G401 (cell line): ENCODE measurements at regions not wholly inside any gene's neighbourhood (a gene's known extent, or its start where the extent isn't known, plus 50 kb on each side); places are given as distances from the start of the nearest gene placed in this dataset.
"Not testable (repeated sequence)": the region's sequence is repeated elsewhere in the genome, so short reads cannot be mapped to it uniquely, and the experiment has no call there.

Source experiments
- DNase-seq: peaks from one replicate; pipeline ENCODE4 v3.0.0-alpha.2; 2015; ENCODE audit warnings: low spot score
- in situ Hi-C: cut with HindIII; loops from 2 replicates; pipeline ENCODE4 v1.10.0; 2016; ENCODE audit warnings: low sequenced_read_pairs, mixed read lengths

GRCh38 chr2:163914486-163914885 is 178.7 kb upstream of the FIGN start:
- in situ Hi-C loops, DNase-seq: not testable (repeated sequence)

DNA sequence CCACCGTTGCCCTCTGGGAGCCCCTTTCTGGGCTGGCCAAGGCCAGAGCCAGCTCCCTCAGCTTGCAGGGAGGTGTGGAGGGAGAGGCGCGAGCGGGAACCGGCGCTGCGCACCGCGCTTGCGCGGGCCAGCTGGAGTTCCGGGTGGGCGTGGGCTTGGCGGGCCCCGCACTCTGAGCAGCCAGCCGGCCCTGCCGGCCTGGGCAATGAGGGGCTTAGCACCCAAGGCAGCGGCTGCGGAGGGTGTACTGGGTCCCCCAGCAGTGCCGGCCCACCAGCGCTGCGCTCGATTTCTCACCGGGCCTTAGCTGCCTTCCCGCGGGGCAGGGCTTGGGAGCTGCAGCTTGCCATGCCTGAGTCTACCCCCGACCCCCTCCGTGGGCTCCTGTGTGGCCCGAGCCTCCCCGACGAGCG is 177.7 kb upstream of the FIGN start:
- DNase-seq, in situ Hi-C loops: not testable (repeated sequence)

DNA sequence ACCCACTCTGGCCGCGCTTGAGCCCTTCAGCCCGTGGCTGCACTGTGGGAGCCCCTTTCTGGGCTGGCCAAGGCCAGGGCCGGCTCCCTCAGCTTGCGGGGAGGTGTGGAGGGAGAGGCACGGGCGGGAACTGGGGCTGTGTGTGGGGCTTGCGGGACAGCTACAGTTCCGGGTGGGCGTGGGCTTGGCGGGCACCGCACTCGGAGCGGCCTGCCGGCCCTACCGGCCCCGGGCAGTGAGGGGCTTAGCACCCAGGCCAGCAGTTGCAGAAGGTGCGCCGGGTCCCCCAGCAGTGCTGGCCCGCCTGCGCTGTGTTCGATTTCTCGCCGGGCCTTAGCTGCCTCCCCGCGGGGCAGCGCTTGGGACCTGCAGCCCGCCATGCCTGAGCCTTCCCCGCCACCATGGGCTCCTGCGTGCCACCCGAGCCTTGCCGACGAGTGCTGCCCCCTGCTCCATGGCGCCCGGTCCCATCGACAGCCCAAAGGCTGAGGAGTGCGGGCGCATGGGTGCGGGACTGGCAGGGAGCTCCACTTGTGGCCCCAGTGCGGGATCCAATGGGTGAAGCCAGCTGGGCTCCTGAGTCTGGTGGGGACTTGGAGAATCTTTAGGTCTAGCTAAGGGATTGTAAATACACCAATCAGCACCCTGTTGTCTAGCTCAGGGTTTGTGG is 173.7 kb upstream of the FIGN start:
- in situ Hi-C loops: loop anchor here (5.0 kb wide), 1 partner anchor 73 kb away; no protein-coding TSS in a partner anchor
- no peak for DNase-seq

GRCh38 chr2:163906410-163906809 is 170.6 kb upstream of the FIGN start:
- in situ Hi-C loops: loop anchor here (5.0 kb wide), 1 partner anchor 76 kb away; no protein-coding TSS in a partner anchor
- DNase-seq: no peak

DNA sequence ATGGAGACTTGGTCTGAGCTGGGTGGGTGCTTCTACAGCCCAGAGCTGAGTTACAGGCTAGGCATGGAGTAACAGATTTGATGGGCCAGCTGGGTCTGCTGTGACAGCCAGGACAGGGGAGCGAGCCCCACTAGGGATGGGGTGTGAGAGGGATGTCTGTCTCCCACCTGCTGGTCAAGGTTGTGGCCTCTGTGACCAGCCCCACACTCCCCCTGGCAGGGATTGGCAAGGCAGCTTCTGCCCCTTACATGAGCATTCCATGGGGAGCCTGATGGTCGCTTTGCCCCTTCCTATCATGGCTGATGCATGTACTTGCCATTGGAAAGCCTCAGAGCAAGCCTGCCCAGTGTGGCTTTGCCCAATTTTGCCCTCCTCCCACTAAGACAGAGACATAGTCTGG is 162.0 kb upstream of the FIGN start:
- in situ Hi-C loops: no loop called here
- DNase-seq: no peak

- in situ Hi-C loops, DNase-seq: not testable (repeated sequence)
Observed at GRCh38 chr2:163893444-163893843, 157.6 kb upstream of the FIGN start.

GRCh38 chr2:163888591-163888990 is 152.8 kb upstream of the FIGN start:
- in situ Hi-C loops: no loop called here
- no peak for DNase-seq

DNA sequence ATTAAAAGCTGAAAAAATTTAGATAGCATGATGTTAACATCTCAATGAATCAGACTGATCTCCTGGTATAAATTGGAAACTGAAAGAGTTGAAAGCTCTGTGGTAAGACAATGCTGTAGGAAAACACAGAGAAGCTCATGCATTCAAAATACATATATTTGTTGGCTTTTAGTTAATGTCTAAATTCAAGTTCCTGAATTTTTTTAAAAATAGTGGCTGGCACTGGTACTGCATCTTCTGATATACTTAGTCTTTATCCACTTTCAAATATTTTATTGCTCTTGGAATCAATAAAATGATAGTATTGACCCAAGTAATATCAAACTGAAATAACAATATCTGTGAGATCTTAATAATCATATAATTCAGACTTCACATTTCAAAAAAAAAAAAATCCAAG is 151.4 kb upstream of the FIGN start:
- in situ Hi-C loops: no loop called here
- no peak for DNase-seq

DNA sequence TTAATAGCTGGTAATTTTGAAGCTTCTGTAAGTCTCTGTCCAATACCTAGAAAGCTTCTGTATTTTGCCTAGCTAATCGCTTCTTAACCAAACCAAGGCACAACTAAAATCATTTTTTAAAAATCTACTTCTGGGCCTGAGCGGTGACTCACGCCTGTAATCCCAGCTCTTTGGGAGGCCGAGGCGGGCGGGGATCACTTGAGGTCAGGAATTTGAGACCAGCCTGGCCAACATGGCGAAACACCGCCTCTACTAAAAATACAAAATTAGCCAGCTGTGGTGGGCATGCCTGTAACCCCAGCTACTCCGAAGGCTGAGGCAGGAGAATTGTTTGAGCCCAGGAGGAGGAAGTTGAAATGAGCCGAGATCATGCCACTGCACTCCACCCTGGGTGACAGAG is 148.6 kb upstream of the FIGN start:
- in situ Hi-C loops: no loop called here
- no peak for DNase-seq

DNA sequence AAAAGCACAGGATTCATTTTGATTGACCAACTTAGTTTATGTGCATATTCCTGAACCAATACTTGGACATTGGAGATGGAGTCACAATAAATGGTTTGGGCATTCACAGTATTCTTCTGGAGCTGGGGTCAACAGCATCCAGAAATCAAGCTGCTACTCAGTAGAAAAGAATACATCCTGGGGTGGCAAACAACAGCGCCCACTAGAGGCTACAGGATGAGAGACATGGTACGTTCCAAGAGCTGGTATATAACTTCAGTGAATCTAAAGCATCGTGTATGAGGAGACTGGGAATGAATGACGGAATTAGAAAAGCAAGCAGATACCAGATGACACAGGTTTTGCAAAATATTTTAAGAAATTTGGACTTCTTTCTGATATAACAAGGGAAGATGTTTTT is 142.9 kb upstream of the FIGN start:
- DNase-seq: peak; percentile 19
- in situ Hi-C loops: no loop called here

DNA sequence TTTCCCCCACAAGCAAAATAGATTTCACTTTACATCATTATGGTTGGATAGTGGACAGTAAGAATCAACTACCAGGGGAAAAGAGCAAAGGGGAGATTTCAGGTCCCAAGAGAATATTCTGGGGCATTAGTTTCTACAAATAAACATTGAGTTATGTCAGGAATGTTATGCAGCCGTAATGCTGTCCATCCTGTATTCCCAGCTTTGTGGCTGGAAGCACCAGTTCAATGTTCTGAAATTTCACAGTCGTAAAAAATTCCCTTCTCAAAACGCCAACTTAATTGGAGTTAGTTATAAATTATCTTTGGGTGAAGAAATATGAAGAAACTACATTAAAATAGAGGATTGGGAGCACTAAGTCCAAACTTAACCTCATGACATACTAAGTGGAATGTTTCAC is 141.5 kb upstream of the FIGN start:
- in situ Hi-C loops: no loop called here
- DNase-seq: no peak

DNA sequence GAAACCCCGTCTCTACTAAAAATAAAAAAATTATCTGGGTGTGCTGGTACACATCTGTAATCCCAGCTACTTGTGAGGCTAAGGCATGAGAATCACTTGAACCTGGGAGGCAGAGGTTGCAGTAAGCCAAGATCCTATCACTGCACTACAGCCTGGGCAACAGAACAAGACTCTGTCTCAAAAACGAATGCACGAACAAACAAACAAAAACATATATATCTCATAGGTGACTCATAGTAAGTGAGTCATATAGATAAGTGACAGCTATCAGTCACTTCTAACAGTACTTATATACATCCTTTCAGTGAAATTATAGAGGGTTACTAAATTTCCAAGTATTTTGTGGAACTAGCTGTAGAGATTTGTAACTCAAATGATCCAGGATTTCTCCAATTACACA is 127.3 kb upstream of the FIGN start:
- in situ Hi-C loops: no loop called here
- DNase-seq: no peak

GRCh38 chr2:163859951-163860350 is 124.1 kb upstream of the FIGN start:
- in situ Hi-C loops: no loop called here
- DNase-seq: no peak

GRCh38 chr2:163856941-163857340 is 121.1 kb upstream of the FIGN start:
- in situ Hi-C loops: no loop called here

DNA sequence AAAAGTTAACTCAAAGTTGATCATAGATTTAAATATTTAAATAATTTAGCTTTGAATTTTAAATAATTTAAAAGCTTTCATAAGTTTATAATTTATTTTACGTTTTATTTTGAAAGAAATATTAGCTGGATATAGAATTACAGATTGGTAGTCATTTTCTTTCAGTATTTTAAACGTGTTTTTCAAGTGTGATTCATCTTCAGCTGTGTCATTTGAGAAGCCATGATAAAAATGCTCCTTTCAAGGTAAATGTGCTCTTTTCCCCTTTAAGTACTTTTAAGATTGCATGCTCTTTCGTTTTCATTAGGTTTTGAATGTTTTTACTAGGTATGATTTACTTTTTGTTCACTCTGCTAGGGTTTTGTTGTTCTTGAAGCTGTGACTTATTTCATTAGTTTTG is 116.8 kb upstream of the FIGN start:
- DNase-seq: no peak
- in situ Hi-C loops: no loop called here

More at GRCh38 chr2:163856941-163857340, 121.1 kb upstream of the FIGN start:
- DNase-seq: no peak

- in situ Hi-C loops: no loop called here
- DNase-seq: no peak
Observed at GRCh38 chr2:163849756-163850435, 114.1 kb upstream of the FIGN start.

- no peak for DNase-seq
- in situ Hi-C loops: no loop called here
Observed at GRCh38 chr2:163838890-163839289, 103.1 kb upstream of the FIGN start.

DNA sequence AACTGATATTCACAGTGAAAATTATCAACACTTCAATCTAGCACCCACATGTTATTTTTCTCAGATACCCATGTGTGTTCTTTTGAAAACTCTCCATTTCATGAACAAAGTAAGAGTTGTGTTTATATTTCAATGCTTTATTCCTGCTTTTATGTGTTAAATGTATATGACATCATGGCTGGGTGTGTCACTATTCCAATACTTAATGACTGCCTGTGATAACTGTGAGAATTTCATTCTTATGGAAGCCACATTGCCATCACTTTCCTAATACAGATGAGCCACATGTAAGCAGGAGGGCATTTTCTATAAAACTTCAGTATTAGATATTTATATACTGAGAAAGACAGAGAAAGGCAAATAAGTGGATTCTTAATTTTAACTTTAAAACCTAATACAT is 100.4 kb upstream of the FIGN start:
- in situ Hi-C loops: no loop called here

GRCh38 chr2:163834841-163835240 is 99.0 kb upstream of the FIGN start:
- in situ Hi-C loops: no loop called here
- DNase-seq: no peak

More for the DNA sequence above, 100.4 kb upstream of the FIGN start:
- DNase-seq: no peak

DNA sequence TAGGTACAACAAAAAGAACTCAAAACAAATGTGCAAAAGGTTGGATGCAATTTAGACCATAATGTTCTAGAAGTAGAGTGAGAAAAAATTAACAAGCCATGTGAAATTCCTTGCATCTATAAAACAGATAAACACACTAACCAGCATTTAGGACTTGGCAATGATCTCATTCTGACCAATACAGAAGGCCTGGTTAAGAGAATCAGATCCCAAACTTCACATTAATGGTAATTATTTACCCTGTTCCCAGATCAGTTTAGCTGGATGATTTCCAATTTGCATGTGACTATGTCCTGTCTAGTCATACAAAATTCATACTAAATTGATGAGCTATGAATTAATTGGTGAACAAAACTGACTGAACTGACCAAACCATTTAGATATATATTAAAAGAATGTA is 98.4 kb upstream of the FIGN start:
- in situ Hi-C loops: no loop called here

DNA sequence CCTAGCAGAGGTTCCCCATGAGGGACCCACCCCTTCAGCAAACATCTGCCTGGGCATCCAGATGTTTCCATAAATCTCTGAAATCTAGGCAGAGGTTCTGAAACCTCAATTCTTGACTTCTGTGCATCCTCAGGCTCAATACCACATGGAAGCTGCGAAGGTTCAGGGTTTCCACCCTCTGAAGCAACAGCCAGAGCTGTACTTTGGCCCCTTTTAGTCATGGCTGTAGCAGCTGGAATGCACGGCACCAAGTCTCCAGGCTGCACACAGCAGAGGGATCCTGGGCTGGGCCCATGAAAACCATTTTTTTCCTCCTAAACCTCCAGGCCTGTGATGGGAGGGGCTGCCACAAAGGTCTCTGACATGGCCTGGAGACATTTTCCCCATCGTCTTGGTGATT is 93.0 kb upstream of the FIGN start:
- in situ Hi-C loops: no loop called here
- no peak for DNase-seq

More for the DNA sequence above, 98.4 kb upstream of the FIGN start:
- DNase-seq: no peak
